HCT116 (cell line): ENCODE measurements at regions not wholly inside any gene's neighbourhood (a gene's known extent, or its start where the extent isn't known, plus 50 kb on each side); places are given as distances from the start of the nearest gene placed in this dataset.

Experiments used
- CEBPB ChIP-seq: IDR thresholded peaks from 2 replicates; pipeline ENCODE4 v1.6.1; 2012; ENCODE audit warnings: low read depth
- CTCF ChIP-seq, 3 experiments: fragments of 200-600 bp in 1 of 3; sonication (generic) in 1 of 3; IDR thresholded peaks in 2 of 3; conservative IDR thresholded peaks in 1 of 3; 2 replicates each; pipeline ENCODE4 v1.5.1; 2012 to 2017; ENCODE audit warnings: low read depth in 2 of 3, low read length in 2 of 3, antibody characterized with exemption in 1 of 3, borderline replicate concordance in 1 of 3, control low read depth in 1 of 3, mild to moderate bottlenecking in 1 of 3, mixed read lengths in 1 of 3, mixed run types in 1 of 3, moderate library complexity in 1 of 3; ENCODE audit not compliant: insufficient read depth in 1 of 3
- EZH2 ChIP-seq: fragments of 200-600 bp; sonication (generic); IDR thresholded peaks from 2 replicates; pipeline ENCODE4 v1.6.1; 2017; ENCODE audit warnings: antibody characterized with exemption, mixed run types
- EZH2phosphoT487 ChIP-seq: fragments of 200-600 bp; IDR thresholded peaks from 2 replicates; pipeline ENCODE4 v1.6.1; 2018; ENCODE audit warnings: antibody characterized with exemption, borderline replicate concordance
- MAX ChIP-seq: IDR thresholded peaks from 2 replicates; pipeline ENCODE4 v1.6.1; 2012
- POLR2A ChIP-seq: IDR thresholded peaks from 2 replicates; pipeline ENCODE4 v1.7.0; 2011; ENCODE audit warnings: borderline replicate concordance; ENCODE audit not compliant: insufficient read depth, insufficient read length; ENCODE audit errors: extremely low read depth
- POLR2AphosphoS5 ChIP-seq: IDR thresholded peaks from 2 replicates; pipeline ENCODE4 v1.6.1; 2011; ENCODE audit warnings: mild to moderate bottlenecking, low read depth, low read length, moderate library complexity
- RAD21 ChIP-seq: IDR thresholded peaks from 2 replicates; pipeline ENCODE4 v1.6.1; 2012; ENCODE audit warnings: low read depth, mild to moderate bottlenecking
- SIN3A ChIP-seq: IDR thresholded peaks from 2 replicates; pipeline ENCODE4 v1.6.1; 2012; ENCODE audit warnings: low read depth
- SRF ChIP-seq: IDR thresholded peaks from 2 replicates; pipeline ENCODE4 v1.6.1; 2012; ENCODE audit warnings: low read depth
- TCF7L2 ChIP-seq: IDR thresholded peaks from 2 replicates; pipeline ENCODE4 v1.7.0; 2011; ENCODE audit warnings: borderline replicate concordance, inconsistent platforms; ENCODE audit not compliant: insufficient read depth, insufficient read length; ENCODE audit errors: extremely low read depth
- ZFX ChIP-seq: fragments of 450-650 bp; IDR thresholded peaks from 2 replicates; pipeline ENCODE4 v1.6.1; 2017

GRCh38 chr18:68454511-68455228 is 260.2 kb downstream of the TMX3 start:
- TF ChIP-seq CTCF (IDR thresholded peaks at IDR 0.05 in 2 of 3, conservative IDR thresholded peaks at IDR 0.05 in 1 of 3; ENCODE audit: borderline replicate concordance in 1 of 3, insufficient read depth in 1 of 3, low read depth in 2 of 3, low read length in 2 of 3) (no peak), POLR2A (no peak), RAD21 (no peak), TCF7L2 (no peak), EZH2phosphoT487 (no peak), MAX (no peak), EZH2 (no peak), POLR2AphosphoS5 (no peak), SIN3A (no peak), ZFX (no peak), SRF (no peak), CEBPB (no peak)
